DMS53 treated with DMSO at 0.1 percent for 48 hours (cell line): ENCODE measurements at regions not wholly inside any gene's neighbourhood (a gene's known extent, or its start where the extent isn't known, plus 50 kb on each side); places are given as distances from the start of the nearest gene placed in this dataset.

Experiments used
- DNase-seq: peaks from one replicate; lab custom pipeline; 2025; ENCODE audit not compliant: unreplicated experiment; lab: John Stamatoyannopoulos, UW

- peak; percentile 14 for DNase-seq
These were observed 239.9 kb downstream of the ZNF516 start for GRCh38 chr18:76255070-76255683.

GRCh38 chr18:76252880-76253279, 242.2 kb downstream of the ZNF516 start:
- DNase-seq, result no peak

DNA sequence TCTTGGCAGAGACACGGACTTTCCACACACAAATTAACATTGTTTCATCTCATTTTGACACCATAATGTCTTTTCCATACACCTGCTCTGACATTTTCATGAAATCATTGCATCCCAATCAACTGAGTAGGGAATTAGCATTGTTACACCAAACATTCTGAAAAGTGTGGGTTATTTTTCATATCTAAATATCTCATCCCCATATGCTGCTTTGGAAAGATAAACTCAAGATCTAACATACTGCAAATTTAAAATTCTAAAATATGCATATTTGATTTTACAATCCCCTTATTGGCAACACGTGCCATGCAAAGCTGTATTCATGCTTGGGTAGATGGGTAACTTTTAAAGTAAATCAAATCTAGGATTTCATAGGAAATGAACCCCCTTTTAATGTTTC, 242.9 kb downstream of the ZNF516 start:
- DNase-seq, result no peak

DNA sequence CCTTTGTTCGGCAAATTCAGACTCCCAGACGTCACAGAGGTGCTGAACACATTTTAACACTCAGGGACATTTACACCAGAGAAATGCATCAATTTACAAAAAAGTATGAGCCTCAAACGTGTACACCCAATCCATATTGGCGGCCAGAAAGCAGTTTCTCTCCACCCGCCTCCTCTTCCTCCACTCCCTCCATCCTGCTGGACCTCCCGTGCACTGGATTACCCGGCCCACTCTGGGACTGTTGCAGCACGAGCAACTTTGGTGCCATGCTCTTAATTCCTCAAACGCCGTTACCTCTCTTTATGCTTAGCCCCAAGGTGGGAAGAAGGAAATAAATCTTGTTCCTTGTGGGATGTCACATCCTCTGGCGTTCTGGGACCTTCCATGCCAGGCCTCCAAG, 243.4 kb downstream of the ZNF516 start:
- DNase-seq, result no peak

DNA sequence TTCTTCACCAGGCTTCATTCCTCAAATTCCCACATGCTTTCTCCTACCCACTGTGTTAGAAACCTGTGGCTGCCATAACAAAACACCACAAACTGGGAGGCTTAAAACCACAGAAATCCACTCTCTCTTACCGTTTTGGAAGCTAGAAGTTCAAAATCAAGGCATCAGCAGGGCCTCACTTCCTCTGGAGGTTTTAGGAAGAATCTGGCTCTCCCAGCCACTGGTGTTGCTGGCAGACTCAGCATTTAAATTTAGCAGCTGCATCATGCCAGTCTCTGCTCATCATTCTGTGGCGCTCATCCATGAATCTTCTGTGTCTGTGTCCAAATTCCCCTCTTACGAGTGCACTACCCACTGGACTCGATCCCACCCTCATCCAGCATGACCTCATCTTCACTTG, 248.5 kb downstream of the ZNF516 start:
- DNase-seq, result no peak

GRCh38 chr18:76234676-76235060, 260.4 kb downstream of the ZNF516 start:
- DNase-seq, result no peak

GRCh38 chr18:76233876-76234675, 261.0 kb downstream of the ZNF516 start:
- DNase-seq, result no peak

DNA sequence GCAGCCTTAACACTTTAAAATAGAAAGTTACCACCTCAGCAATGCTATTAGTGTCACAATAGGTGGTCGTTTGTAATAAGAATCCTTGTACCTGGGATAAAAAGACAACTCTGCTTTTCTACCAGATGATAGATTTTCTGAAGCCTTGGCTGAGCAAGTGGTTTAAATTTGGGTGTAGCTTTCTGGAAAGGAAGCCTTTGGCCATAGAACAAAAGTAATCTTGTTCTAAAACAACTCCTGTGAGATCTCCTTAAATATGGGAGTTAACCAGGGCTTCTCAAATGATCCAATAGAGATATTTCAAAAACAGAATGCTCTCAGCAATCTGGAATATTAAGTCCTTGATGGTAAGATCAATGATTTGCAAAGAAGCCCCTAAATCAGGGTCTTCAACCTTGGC, 261.6 kb downstream of the ZNF516 start:
- no peak for DNase-seq

DNA sequence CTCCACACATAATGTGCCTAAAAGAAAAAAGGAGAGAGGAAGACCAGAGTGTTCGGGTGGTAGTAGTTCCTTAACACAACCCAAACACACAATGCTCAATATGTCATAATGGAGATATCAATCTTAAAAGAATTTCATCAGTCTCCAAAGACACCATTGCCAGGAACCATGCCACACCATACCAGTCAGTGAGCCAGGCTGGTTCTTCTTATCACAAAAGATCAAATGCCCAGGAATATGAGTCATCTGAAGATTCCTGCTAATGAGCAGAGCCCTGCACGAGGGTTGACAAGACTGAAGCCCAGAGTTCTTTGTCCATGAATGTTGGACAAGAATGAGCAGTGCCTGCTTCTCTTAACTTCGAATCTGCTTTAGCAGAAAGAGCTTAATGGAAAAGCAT, 262.3 kb downstream of the ZNF516 start:
- DNase-seq, result no peak

DNA sequence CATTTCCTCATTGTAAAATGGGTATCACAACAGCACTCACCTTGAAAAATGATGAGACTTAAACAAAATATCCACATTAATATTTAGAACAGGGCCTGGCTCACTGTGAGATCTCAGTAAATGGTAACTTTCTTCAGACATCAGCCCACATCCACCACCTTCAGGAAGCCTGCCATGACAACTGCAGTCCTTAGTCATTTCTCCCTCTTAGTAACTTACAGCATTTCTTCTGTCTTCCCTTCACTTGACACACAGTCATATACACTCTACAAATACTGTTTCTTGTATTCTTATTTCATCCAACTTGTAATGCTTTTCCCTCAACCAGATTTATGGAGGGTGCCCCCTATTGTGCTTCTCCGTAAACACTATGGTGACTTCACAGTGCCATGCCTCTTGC, 263.0 kb downstream of the ZNF516 start:
- DNase-seq, result no peak

GRCh38 chr18:76231402-76231801, 263.6 kb downstream of the ZNF516 start:
- DNase-seq, result no peak

- no peak for DNase-seq
These were observed 264.3 kb downstream of the ZNF516 start for GRCh38 chr18:76230791-76231190.

- no peak for DNase-seq
These were observed 266.3 kb downstream of the ZNF516 start for GRCh38 chr18:76228716-76229115.

DNA sequence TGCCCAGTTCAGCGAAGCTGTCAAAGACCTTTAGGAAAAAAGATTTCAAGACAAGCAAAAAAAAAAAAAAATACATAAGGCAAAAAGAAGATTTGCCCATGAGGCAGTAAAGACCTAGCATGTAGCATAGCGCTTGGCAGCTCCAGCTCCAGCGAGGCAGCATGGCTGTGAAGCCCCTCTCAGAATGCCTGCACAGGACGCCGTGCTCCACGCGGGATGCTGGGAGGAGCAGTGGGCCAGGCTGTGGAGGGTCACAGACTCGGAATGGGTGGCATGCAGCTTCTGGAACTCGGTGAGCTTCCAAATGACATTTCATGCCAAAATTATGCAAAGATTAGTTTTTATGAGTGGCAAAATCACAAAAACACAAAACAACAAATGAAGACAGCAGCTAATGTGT, 267.3 kb downstream of the ZNF516 start:
- DNase-seq, result no peak

- no peak for DNase-seq
These were observed 271.6 kb downstream of the ZNF516 start for GRCh38 chr18:76223403-76223802.

DNA sequence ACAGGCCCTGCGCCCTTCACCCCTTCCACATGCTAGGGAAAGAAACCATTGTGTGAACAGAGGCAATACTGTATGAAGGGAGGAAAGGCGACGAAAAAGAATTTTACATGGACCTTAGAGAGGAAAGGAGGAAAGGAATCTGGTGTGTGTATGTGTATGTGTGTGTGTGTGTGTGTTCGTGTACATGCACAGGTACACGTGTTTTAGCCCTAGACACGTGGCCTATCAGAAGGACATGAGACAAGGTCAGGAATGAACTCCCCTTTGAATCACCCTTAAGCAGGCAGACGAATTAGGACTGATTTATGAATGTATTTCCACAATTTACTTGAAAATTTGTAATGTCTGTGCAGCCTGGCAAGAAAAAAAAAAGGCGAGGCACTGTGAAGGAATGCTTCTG, 276.0 kb downstream of the ZNF516 start:
- no peak for DNase-seq

DNA sequence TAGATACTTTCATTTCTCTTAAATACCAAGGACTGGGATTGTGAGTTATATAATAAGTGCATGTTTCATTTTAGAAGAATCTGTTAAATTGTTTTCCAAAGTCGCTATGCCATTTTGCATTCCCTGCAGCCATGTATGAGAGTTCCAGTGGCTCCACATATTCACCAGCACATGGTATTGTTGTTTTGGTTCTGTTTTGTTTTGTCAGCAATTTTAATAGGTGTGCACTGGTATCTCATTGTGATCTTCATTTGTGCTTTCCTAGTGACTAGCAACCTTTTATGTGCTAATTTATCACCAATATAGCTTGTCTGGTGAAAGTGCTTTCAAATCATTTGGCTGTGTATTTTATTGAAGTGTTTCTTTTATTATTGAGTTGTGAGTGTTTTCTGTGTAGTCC, 278.9 kb downstream of the ZNF516 start:
- no peak for DNase-seq

- no peak for DNase-seq
These were observed 281.1 kb downstream of the ZNF516 start for GRCh38 chr18:76213991-76214390.

DNA sequence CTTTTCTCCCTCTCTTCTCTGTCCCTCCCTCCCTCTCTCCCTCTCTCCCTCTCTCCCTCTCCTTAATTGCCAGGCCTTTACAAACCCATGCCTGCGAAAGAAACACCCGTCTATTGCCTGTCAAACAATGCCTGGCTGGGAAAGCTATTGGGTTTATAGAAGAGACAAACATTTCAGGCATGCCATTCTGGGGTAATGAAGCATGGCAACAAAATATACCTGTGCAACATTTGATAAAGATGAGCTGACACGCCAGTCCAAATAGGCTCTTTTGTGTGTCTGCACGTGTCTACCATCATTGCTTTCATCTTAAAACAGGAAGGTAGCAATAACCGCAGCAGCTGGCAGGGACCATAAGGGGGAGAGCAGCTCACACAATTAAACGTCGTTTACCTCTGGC, 282.1 kb downstream of the ZNF516 start:
- no peak for DNase-seq

DNA sequence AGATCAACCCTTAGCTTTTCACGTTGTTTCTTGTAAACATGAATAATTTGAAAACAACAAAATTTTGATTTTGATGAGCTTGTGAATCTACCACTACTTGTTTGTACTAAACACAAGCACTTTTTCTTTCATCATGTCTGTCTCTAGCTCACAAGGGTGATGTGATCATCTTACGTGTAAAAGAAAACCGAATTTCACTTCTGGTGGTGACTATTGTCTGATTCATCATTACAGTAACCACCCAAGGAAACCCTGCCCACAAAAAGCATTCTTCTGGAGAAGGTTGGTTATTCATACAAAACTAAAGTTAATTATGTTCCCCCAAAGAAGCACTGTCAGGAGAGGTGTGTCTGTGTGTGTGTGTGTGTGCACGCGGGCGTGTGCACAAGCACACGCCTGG, 285.4 kb downstream of the ZNF516 start:
- no peak for DNase-seq

DNA sequence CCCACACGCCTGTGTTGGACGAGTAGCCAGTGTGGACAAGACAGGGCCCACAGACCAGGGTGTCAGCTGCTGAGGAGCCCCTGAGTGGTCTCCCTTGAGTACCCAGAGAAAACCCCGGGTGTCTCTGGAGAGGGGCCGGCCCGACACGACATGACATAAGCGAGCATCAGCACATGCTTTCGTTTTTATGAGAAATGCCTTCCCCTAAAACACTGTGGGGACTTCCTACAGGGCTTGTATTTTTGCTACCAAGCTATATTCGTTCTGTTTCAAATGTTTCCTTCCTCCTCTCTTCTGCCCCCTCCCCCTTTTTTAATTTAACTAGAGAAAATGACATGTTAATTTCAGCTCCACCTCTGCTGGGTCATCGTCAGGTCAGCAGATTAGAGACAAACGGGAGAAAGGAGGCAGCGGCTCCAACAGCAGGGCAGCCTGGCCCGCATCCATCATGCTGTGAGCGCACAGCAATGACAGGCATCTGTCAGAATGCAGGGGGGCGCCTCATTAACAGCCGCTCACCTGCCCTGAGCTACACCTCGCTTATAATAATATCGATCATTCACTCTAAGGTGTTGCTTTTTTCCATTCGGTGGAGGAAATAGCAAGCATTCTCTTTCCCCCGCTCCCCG, 286.2 kb downstream of the ZNF516 start:
- DNase-seq, result no peak

DNA sequence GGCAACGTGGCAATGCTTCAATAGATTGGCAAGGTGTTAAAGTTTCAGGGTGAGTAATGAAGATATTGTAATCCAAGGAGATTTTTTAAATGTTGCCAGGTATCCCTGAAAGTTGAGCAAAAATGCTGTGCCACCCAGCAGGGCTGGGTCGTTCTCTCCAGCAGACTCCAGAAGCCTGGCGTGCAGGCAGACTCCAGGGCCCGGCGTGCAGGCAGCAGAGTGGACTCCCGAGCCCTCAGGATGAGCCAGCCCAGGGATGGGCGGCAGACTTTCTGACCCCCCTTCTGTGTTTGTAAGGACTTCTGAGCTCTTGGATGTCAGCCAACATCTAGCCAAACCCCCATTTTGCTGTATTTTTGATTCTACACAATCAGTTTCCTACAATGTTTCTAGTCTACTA, 289.1 kb downstream of the ZNF516 start:
- DNase-seq, result no peak
